GM12878 (cell line): ENCODE measurements at regions not wholly inside any gene's neighbourhood (a gene's known extent, or its start where the extent isn't known, plus 50 kb on each side); places are given as distances from the start of the nearest gene placed in this dataset.

Source experiments
- ATAC-seq: fragments of 200-7000 bp; cut with Tn5 transposase; 3 replicates; pipeline ENCODE4 v1.9.1; 2020; ENCODE audit warnings: mild to moderate bottlenecking, moderate library complexity
- BruUV-seq: library from RNA; stranded (reverse); fragments of 400-500 nt; replicated peaks from 2 replicates; lab custom pipeline; 2021; lab: Mats Ljungman, UMichigan
- CTCF ChIA-PET: fragments of 300-600 bp; sonication (Branson Sonifier 250); formaldehyde crosslinking; extraction: SDS; loops from one replicate; lab custom pipeline; 2021; ENCODE audit warnings: inconsistent platforms; lab: Yijun Ruan, JAX
- POLR2A ChIA-PET: fragments of 350-600 bp; formaldehyde crosslinking; extraction: SDS; loops from one replicate; lab custom pipeline; 2021; ENCODE audit warnings: inconsistent platforms; lab: Charles Lee
- RAD21 ChIA-PET: fragments of 300-600 bp; sonication (Branson Sonifier 250); formaldehyde crosslinking; loops from one replicate; lab custom pipeline; 2023; ENCODE audit warnings: antibody characterized with exemption; ENCODE audit not compliant: unreplicated experiment; lab: Charles Lee
- SMC1A ChIA-PET: fragments of 300-600 bp; sonication (Branson Sonifier 250); formaldehyde crosslinking; loops from one replicate; lab custom pipeline; 2023; ENCODE audit not compliant: unreplicated experiment, uncharacterized antibody; lab: Charles Lee
- DNase-seq: peaks from one replicate; pipeline ENCODE4 v3.0.0-alpha.2; 2011; ENCODE audit warnings: low read depth, low spot score
- FAIRE-seq: peaks from 3 replicates; lab custom pipeline; 2011; peaks lifted over from hg19 to GRCh38; lab: Jason Lieb, UNC
- H2AFZ ChIP-seq: 2 replicates; pipeline ENCODE4 v1.6.0; 2011; ENCODE audit warnings: low read depth, low read length, control low read depth; ENCODE audit not compliant: control insufficient read depth
- H3K27ac ChIP-seq: 2 replicates; pipeline ENCODE4 v1.5.1; 2011; ENCODE audit warnings: control low read depth; ENCODE audit not compliant: control insufficient read depth, insufficient read depth
- H3K27me3 ChIP-seq, 2 experiments: replicated peaks in 1 of 2; 2 replicates each; pipeline versions ENCODE4 v1.6.0 to v1.6.1; 2011; ENCODE audit warnings: low read length in 1 of 2; ENCODE audit not compliant: control insufficient read depth in 2 of 2, insufficient read depth in 2 of 2
- H3K36me3 ChIP-seq, 2 experiments: 2 replicates each; pipeline ENCODE4 v1.5.1; 2011; ENCODE audit warnings: low read length in 1 of 2; ENCODE audit not compliant: control insufficient read depth in 2 of 2, insufficient read depth in 2 of 2
- H3K4me1 ChIP-seq: 2 replicates; pipeline ENCODE4 v1.6.1; 2011; ENCODE audit warnings: mild to moderate bottlenecking, low read length, moderate library complexity, mixed read lengths; ENCODE audit not compliant: control insufficient read depth, insufficient read depth
- H3K4me2 ChIP-seq: 2 replicates; pipeline ENCODE4 v1.6.0; 2011; ENCODE audit warnings: control low read depth; ENCODE audit not compliant: control insufficient read depth, insufficient read depth
- H3K4me3 ChIP-seq: fragments of 200-600 bp; sonication (generic); 2 replicates; pipeline ENCODE4 v1.5.1; 2016
- H3K79me2 ChIP-seq: 2 replicates; pipeline ENCODE4 v1.6.0; 2011; ENCODE audit warnings: low read length; ENCODE audit not compliant: control insufficient read depth, insufficient read depth
- H3K9ac ChIP-seq: 2 replicates; pipeline ENCODE4 v1.8.0; 2011; ENCODE audit warnings: low read length, control low read depth, mixed read lengths; ENCODE audit not compliant: control insufficient read depth, insufficient read depth
- H3K9me3 ChIP-seq: replicated peaks from 3 replicates; pipeline ENCODE4 v1.5.1; 2011; ENCODE audit warnings: mild to moderate bottlenecking, low read length; ENCODE audit not compliant: control insufficient read depth, insufficient read depth
- H4K20me1 ChIP-seq: 2 replicates; pipeline ENCODE4 v1.6.0; 2011; ENCODE audit not compliant: control insufficient read depth, insufficient read depth
- ATF7 ChIP-seq: fragments of 450-650 bp; IDR thresholded peaks from 2 replicates; pipeline ENCODE4 v1.6.1; 2016; ENCODE audit warnings: low read depth, mild to moderate bottlenecking
- BMI1 ChIP-seq: fragments of 450-650 bp; IDR thresholded peaks from 2 replicates; pipeline ENCODE4 v1.6.1; 2016; ENCODE audit warnings: mild to moderate bottlenecking, moderate library complexity, borderline replicate concordance
- CHD1 ChIP-seq: IDR thresholded peaks from 2 replicates; pipeline ENCODE4 v1.6.1; 2012; ENCODE audit warnings: low read depth, low read length, improper control_type of control experiment
- E4F1 ChIP-seq: fragments of 450-650 bp; IDR thresholded peaks from 2 replicates; pipeline ENCODE4 v1.6.1; 2018; ENCODE audit warnings: borderline replicate concordance, mild to moderate bottlenecking; ENCODE audit not compliant: partially characterized antibody
- IRF3 ChIP-seq: fragments of 450-650 bp; IDR thresholded peaks from 2 replicates; pipeline ENCODE4 v1.6.1; 2014; ENCODE audit warnings: mild to moderate bottlenecking
- IRF4 ChIP-seq: IDR thresholded peaks from 2 replicates; pipeline ENCODE4 v1.6.1; 2011; ENCODE audit warnings: low read depth, low read length
- MEF2B ChIP-seq: fragments of 450-650 bp; IDR thresholded peaks from 2 replicates; pipeline ENCODE4 v1.6.1; 2018; ENCODE audit warnings: mild to moderate bottlenecking, moderate library complexity; ENCODE audit not compliant: partially characterized antibody, poor library complexity, severe bottlenecking
- NFYA ChIP-seq: IDR thresholded peaks from 2 replicates; pipeline ENCODE4 v1.6.1; 2011; ENCODE audit warnings: low read depth, mild to moderate bottlenecking, low read length, improper control_type of control experiment, borderline replicate concordance
- NR2F1 ChIP-seq: fragments of 450-650 bp; conservative IDR thresholded peaks from 2 replicates; pipeline ENCODE4 v1.6.1; 2017; ENCODE audit warnings: mild to moderate bottlenecking
- PAX5 ChIP-seq: IDR thresholded peaks from 2 replicates; pipeline ENCODE4 v1.6.1; 2011; ENCODE audit warnings: low read depth, low read length, borderline replicate concordance
- REST ChIP-seq: IDR thresholded peaks from 2 replicates; pipeline ENCODE4 v1.6.1; 2012; ENCODE audit warnings: mild to moderate bottlenecking, low read depth, low read length
- SMARCA5 ChIP-seq: fragments of 450-650 bp; IDR thresholded peaks from 2 replicates; pipeline ENCODE4 v1.6.1; 2017; ENCODE audit warnings: mild to moderate bottlenecking
- TAF1 ChIP-seq: IDR thresholded peaks from 2 replicates; pipeline ENCODE4 v1.6.1; 2011; ENCODE audit warnings: mild to moderate bottlenecking, low read depth, low read length, borderline replicate concordance
- TCF12 ChIP-seq: IDR thresholded peaks from 2 replicates; pipeline ENCODE4 v1.6.1; 2011; ENCODE audit warnings: low read depth, mild to moderate bottlenecking, low read length
- TCF7 ChIP-seq: IDR thresholded peaks from 2 replicates; pipeline ENCODE4 v1.6.1; 2014; ENCODE audit warnings: antibody characterized with exemption, borderline replicate concordance
- WRNIP1 ChIP-seq: IDR thresholded peaks from 2 replicates; pipeline ENCODE4 v1.6.1; 2011; ENCODE audit warnings: low read depth, low read length, improper control_type of control experiment, borderline replicate concordance
- WGBS: methylation state at CpG from one replicate; pipeline ENCODE4 v1.1.6; 2016; ENCODE audit warnings: low lambda C conversion rate; ENCODE audit not compliant: insufficient replicate concordance, insufficient coverage; ENCODE audit errors: missing lambda C conversion rate; 5-methylcytosine and 5-hydroxymethylcytosine counted together
- in situ Hi-C: fragments of 300-500 bp; cut with MboI; formaldehyde crosslinking; loops from 9 replicates; pipeline ENCODE4 v1.14.3; 2018; ENCODE audit warnings: mixed read lengths
- intact Hi-C: fragments of 100-400 bp; cut with micrococcal nuclease; formaldehyde crosslinking; loops from one replicate; pipeline ENCODE4 v1.14.2; 2022; ENCODE audit not compliant: unreplicated experiment

- TF ChIP-seq E4F1 (no peak), BMI1 (no peak)
- TF ChIP-seq, all 136 proteins: peak for 0
These were observed 296.7 kb downstream of the DSEL start (continued) for GRCh38 chr18:67219821-67220220.

- ChIA-PET CTCF (interaction anchor here (0.6 kb wide), 1 partner anchor 642 kb away, joined by 3 read pairs; no protein-coding TSS in a partner anchor), POLR2A (interaction anchor here (0.6 kb wide), 1 partner anchor 32 kb away, joined by 4 read pairs; no protein-coding TSS in a partner anchor), RAD21 (interaction anchor here (1.0 kb wide), 1 partner anchor 1441 kb away, joined by 7 read pairs; no protein-coding TSS in a partner anchor), SMC1A (interaction anchor here (0.5 to 1.1 kb wide), 4 partner anchors 10 to 1442 kb away, joined by 3 to 5 read pairs (median 3); no protein-coding TSS in a partner anchor)
- Histone ChIP-seq H3K27ac (no peak overlapping the region), H2AFZ (no peak overlapping the region), H3K4me3 (no peak overlapping the region), H3K27me3 (no peaks in the 10 kb centered on the region), H3K9me3 (no peaks in the 10 kb centered on the region), H3K4me2 (no peak overlapping the region), H3K4me1 (no peaks in the 10 kb centered on the region), H3K9ac (no peak overlapping the region), H3K36me3 (no peaks in the 10 kb centered on the region), H3K79me2 (no peaks in the 10 kb centered on the region), H4K20me1 (no peaks in the 10 kb centered on the region)
- ATAC-seq (no peak), DNase-seq (no peak), FAIRE-seq (no peak)
- in situ Hi-C loops, result loop anchor here (10.0 to 25.0 kb wide), 3 partner anchors 1406 to 1519 kb away; no protein-coding TSS in a partner anchor
- no TSS peak for BruUV-seq
- intact Hi-C loops, result loop anchor here (10.0 kb wide), 1 partner anchor 1406 kb away; no protein-coding TSS in a partner anchor
- 32% methylated on average over 3 of the region's 3 CpGs for WGBS
- TF ChIP-seq IRF4 (no peak), REST (no peak), WRNIP1 (no peak), TAF1 (no peak), TCF7 (no peak), IRF3 (no peak), ATF7 (no peak), NR2F1 (no peak), CHD1 (no peak), NFYA (no peak), MEF2B (no peak), SMARCA5 (no peak), PAX5 (no peak), TCF12 (no peak)
These were observed 298.0 kb downstream of the DSEL start for GRCh38 chr18:67218556-67218955.
